ENCODE measurements at regions not wholly inside any gene's neighbourhood (a gene's known extent, or its start where the extent isn't known, plus 50 kb on each side); places are given as distances from the start of the nearest gene placed in this dataset.

- TF ChIP-seq TAF1 (IDR thresholded peaks at IDR 0.05; ENCODE audit: borderline replicate concordance, low read depth, low read length) (no peak), POLR2AphosphoS5 (IDR thresholded peaks at IDR 0.05; ENCODE audit: low read depth, low read length) (no peak), POLR2A (IDR thresholded peaks at IDR 0.05; ENCODE audit: low read depth, low read length) (no peak)
Observed at GRCh38 chr6:91812596-91813274, 1225.9 kb upstream of the MAP3K7 start.
